ENCODE measurements at regions not wholly inside any gene's neighbourhood (a gene's known extent, or its start where the extent isn't known, plus 50 kb on each side); places are given as distances from the start of the nearest gene placed in this dataset.

DNA sequence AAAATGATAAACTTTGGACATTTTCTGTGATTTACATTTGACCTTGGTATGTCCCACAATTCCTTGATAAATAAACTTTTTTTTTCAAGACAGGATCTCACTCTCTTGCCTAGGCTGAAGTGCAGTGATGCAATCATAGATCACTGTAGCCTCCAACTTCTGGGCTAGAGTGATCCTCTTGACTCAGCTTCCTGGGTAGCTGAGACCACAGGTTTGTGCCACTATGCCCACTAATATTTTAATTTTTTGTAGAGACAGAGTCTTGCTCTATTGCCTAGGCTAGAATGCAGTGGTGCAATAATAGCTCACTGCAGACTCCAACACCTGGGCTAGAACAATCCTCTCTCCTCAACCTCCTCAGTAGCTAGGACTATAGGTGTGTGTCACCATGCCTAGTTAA, 79.1 kb upstream of the PTGDR start:
- no peaks in the 10 kb centered on the region; the same call in 1 of the 2 replicates for H3K27me3 ChIP-seq (ENCODE audit: insufficient read depth)
- H3K4me2 ChIP-seq: no peak overlapping the region
- no peaks in the 10 kb centered on the region for H3K9me2 ChIP-seq
- CTCF ChIA-PET: interaction anchor here (0.6 to 1.8 kb wide), 3 partner anchors 23 to 430 kb away, joined by 3 to 4 read pairs (median 4); no protein-coding TSS in a partner anchor
- POLR2A ChIA-PET: no interaction called here
- H3F3A ChIP-seq (replicated peaks; ENCODE audit: insufficient read depth): no peaks in the 10 kb centered on the region
- no peak overlapping the region for H2AFZ ChIP-seq (ENCODE audit: low read depth)
- H3K4me1 ChIP-seq (ENCODE audit: control insufficient read depth in 1 of 2, insufficient read depth in 2 of 2, low read depth in 1 of 2, low read length in 1 of 2): no peaks in the 10 kb centered on the region
- no peaks in the 10 kb centered on the region for H4K20me1 ChIP-seq (ENCODE audit: insufficient read depth)
- H3K27ac ChIP-seq (ENCODE audit: low read depth in 2 of 2, low read length in 1 of 2): no peak overlapping the region
- no peaks in the 10 kb centered on the region for H3K79me2 ChIP-seq (ENCODE audit: insufficient read depth)
- DNase-seq: no peak
- no peak overlapping the region for H3K4me3 ChIP-seq (ENCODE audit: low read depth in 2 of 2, low read length in 1 of 2)
- no peak for TF ChIP-seq RCOR1 (IDR thresholded peaks at IDR 0.05; ENCODE audit: low read length)
- H3K9me3 ChIP-seq: no peaks in the 10 kb centered on the region
- H3K9ac ChIP-seq: no peak overlapping the region
- no peaks in the 10 kb centered on the region for H3K36me3 ChIP-seq (replicated peaks in 1 of 2; ENCODE audit: control insufficient read depth in 1 of 2, insufficient read depth in 2 of 2, low read length in 1 of 2)

DNA sequence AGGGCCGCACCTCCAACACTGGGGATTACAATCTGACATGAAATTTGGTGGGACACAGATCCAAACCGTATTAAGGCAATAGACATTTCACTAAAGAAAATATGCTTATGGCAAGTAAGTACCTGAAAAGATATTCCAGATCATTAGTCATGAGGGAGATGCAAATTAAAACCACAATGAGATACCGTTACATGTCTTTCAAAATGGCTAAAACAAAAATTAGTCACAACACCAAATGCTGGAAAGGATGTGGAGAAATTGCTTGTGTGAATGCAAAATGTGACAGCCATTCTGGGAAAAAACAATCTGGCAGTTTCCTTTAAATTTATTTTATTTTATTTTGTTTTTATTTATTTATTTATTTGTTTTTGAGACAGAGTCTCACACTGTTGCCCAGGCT, 82.3 kb upstream of the PTGDR start:
- TF ChIP-seq TCF12 (IDR thresholded peaks at IDR 0.05) (no peak), FOXM1 (IDR thresholded peaks at IDR 0.05; ENCODE audit: low read depth) (no peak), RCOR1 (IDR thresholded peaks at IDR 0.05; ENCODE audit: low read length) (no peak), FOSL2 (IDR thresholded peaks at IDR 0.05; ENCODE audit: borderline replicate concordance, low read depth) (no peak), TAF1 (IDR thresholded peaks at IDR 0.05; ENCODE audit: borderline replicate concordance, low read depth, low read length) (no peak), ELF1 (IDR thresholded peaks at IDR 0.05) (no peak), RAD21 (IDR thresholded peaks at IDR 0.05; ENCODE audit: low read length) (no peak), EP300 (IDR thresholded peaks at IDR 0.05; ENCODE audit: borderline replicate concordance in 1 of 2, low read depth in 1 of 2, low read length in 1 of 2) (no peak), EZH2phosphoT487 (IDR thresholded peaks at IDR 0.05; ENCODE audit: borderline replicate concordance, low read depth) (no peak), RFX5 (IDR thresholded peaks at IDR 0.05; ENCODE audit: low read length) (no peak), NRF1 (IDR thresholded peaks at IDR 0.05; ENCODE audit: low read depth, low read length) (no peak), SIN3A (IDR thresholded peaks at IDR 0.05; ENCODE audit: borderline replicate concordance, low read depth, low read length) (no peak), CHD2 (IDR thresholded peaks at IDR 0.05; ENCODE audit: low read length, partially characterized antibody) (no peak), SMC3 (IDR thresholded peaks at IDR 0.05; ENCODE audit: low read depth, low read length) (no peak), GATA2 (CRISPR knock-in tag; IDR thresholded peaks at IDR 0.05) (no peak)
- TF ChIP-seq, protein P1, sequence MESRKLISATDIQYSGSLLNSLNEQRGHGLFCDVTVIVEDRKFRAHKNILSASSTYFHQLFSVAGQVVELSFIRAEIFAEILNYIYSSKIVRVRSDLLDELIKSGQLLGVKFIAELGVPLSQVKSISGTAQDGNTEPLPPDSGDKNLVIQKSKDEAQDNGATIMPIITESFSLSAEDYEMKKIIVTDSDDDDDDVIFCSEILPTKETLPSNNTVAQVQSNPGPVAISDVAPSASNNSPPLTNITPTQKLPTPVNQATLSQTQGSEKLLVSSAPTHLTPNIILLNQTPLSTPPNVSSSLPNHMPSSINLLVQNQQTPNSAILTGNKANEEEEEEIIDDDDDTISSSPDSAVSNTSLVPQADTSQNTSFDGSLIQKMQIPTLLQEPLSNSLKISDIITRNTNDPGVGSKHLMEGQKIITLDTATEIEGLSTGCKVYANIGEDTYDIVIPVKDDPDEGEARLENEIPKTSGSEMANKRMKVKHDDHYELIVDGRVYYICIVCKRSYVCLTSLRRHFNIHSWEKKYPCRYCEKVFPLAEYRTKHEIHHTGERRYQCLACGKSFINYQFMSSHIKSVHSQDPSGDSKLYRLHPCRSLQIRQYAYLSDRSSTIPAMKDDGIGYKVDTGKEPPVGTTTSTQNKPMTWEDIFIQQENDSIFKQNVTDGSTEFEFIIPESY (IDR thresholded peaks at IDR 0.05; ENCODE audit: borderline replicate concordance, low read depth): no peak
- TF ChIP-seq, protein P2, sequence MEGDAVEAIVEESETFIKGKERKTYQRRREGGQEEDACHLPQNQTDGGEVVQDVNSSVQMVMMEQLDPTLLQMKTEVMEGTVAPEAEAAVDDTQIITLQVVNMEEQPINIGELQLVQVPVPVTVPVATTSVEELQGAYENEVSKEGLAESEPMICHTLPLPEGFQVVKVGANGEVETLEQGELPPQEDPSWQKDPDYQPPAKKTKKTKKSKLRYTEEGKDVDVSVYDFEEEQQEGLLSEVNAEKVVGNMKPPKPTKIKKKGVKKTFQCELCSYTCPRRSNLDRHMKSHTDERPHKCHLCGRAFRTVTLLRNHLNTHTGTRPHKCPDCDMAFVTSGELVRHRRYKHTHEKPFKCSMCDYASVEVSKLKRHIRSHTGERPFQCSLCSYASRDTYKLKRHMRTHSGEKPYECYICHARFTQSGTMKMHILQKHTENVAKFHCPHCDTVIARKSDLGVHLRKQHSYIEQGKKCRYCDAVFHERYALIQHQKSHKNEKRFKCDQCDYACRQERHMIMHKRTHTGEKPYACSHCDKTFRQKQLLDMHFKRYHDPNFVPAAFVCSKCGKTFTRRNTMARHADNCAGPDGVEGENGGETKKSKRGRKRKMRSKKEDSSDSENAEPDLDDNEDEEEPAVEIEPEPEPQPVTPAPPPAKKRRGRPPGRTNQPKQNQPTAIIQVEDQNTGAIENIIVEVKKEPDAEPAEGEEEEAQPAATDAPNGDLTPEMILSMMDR (IDR thresholded peaks at IDR 0.05): no peak
- TF ChIP-seq, protein P3, sequence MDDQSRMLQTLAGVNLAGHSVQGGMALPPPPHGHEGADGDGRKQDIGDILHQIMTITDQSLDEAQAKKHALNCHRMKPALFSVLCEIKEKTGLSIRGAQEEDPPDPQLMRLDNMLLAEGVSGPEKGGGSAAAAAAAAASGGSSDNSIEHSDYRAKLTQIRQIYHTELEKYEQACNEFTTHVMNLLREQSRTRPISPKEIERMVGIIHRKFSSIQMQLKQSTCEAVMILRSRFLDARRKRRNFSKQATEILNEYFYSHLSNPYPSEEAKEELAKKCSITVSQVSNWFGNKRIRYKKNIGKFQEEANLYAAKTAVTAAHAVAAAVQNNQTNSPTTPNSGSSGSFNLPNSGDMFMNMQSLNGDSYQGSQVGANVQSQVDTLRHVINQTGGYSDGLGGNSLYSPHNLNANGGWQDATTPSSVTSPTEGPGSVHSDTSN (IDR thresholded peaks at IDR 0.05): no peak
- TF ChIP-seq, protein P4, sequence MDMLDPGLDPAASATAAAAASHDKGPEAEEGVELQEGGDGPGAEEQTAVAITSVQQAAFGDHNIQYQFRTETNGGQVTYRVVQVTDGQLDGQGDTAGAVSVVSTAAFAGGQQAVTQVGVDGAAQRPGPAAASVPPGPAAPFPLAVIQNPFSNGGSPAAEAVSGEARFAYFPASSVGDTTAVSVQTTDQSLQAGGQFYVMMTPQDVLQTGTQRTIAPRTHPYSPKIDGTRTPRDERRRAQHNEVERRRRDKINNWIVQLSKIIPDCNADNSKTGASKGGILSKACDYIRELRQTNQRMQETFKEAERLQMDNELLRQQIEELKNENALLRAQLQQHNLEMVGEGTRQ (IDR thresholded peaks at IDR 0.05; ENCODE audit: borderline replicate concordance, low read depth, low read length): no peak
- TF ChIP-seq, protein P5, sequence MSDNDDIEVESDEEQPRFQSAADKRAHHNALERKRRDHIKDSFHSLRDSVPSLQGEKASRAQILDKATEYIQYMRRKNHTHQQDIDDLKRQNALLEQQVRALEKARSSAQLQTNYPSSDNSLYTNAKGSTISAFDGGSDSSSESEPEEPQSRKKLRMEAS (IDR thresholded peaks at IDR 0.05; ENCODE audit: low read depth): no peak
- Histone ChIP-seq H2AFZ (ENCODE audit: low read depth) (no peak overlapping the region), H3F3A (replicated peaks; ENCODE audit: insufficient read depth) (no peaks in the 10 kb centered on the region), H3K4me2 (no peak overlapping the region), H4K20me1 (ENCODE audit: insufficient read depth) (no peaks in the 10 kb centered on the region), H3K36me3 (replicated peaks in 1 of 2; ENCODE audit: control insufficient read depth in 1 of 2, insufficient read depth in 2 of 2, low read length in 1 of 2) (no peaks in the 10 kb centered on the region), H3K4me3 (ENCODE audit: low read depth in 2 of 2, low read length in 1 of 2) (no peak overlapping the region), H3K9me2 (no peaks in the 10 kb centered on the region), H3K4me1 (ENCODE audit: control insufficient read depth in 1 of 2, insufficient read depth in 2 of 2, low read depth in 1 of 2, low read length in 1 of 2) (no peaks in the 10 kb centered on the region), H3K9me3 (no peaks in the 10 kb centered on the region), H3K27ac (ENCODE audit: low read depth in 2 of 2, low read length in 1 of 2) (no peak overlapping the region), H3K79me2 (ENCODE audit: insufficient read depth) (no peaks in the 10 kb centered on the region), H3K27me3 (ENCODE audit: insufficient read depth) (no peaks in the 10 kb centered on the region; the same call in 1 of the 2 replicates), H3K9ac (no peak overlapping the region)
- WGBS (ENCODE audit: low lambda C conversion rate): 16% methylated on average over 3 of the region's 3 CpGs
- ChIA-PET POLR2A (no interaction called here), CTCF (interaction anchor here (1.2 kb wide), 1 partner anchor 9 kb away, joined by 3 read pairs; no protein-coding TSS in a partner anchor)
- no peak for DNase-seq
